H9 (cell line): ENCODE measurements at regions not wholly inside any gene's neighbourhood (a gene's known extent, or its start where the extent isn't known, plus 50 kb on each side); places are given as distances from the start of the nearest gene placed in this dataset.

Source experiments
- DNase-seq: peaks from one replicate; pipeline ENCODE4 v3.0.0-alpha.2; 2017
- H2AFZ ChIP-seq: one replicate; pipeline ENCODE4 v1.6.1; 2013; ENCODE audit warnings: mild to moderate bottlenecking, low read length, control low read depth, moderate library complexity
- H2AK5ac ChIP-seq: 2 replicates; pipeline ENCODE4 v1.6.1; 2013; ENCODE audit warnings: low read length, control low read depth, mixed read lengths; ENCODE audit not compliant: insufficient read length
- H2BK120ac ChIP-seq: one replicate; pipeline ENCODE4 v1.6.1; 2013; ENCODE audit warnings: low read depth, mild to moderate bottlenecking, low read length, control low read depth, inconsistent platforms; ENCODE audit not compliant: poor library complexity, severe bottlenecking
- H2BK12ac ChIP-seq: 2 replicates; pipeline ENCODE4 v1.6.1; 2013; ENCODE audit warnings: low read length, control low read depth, mixed read lengths, low read depth; ENCODE audit not compliant: insufficient read length
- H2BK15ac ChIP-seq: 2 replicates; pipeline ENCODE4 v1.6.1; 2013; ENCODE audit warnings: low read depth, low read length, control low read depth
- H2BK20ac ChIP-seq: one replicate; pipeline ENCODE4 v1.6.1; 2013; ENCODE audit warnings: low read depth, mild to moderate bottlenecking, low read length, control low read depth, inconsistent platforms; ENCODE audit not compliant: poor library complexity, severe bottlenecking
- H2BK5ac ChIP-seq: 2 replicates; pipeline ENCODE4 v1.6.1; 2013; ENCODE audit warnings: low read length, control low read depth, mixed read lengths; ENCODE audit not compliant: insufficient read length
- H3K14ac ChIP-seq: 2 replicates; pipeline ENCODE4 v1.6.1; 2013; ENCODE audit warnings: low read length, control low read depth; ENCODE audit not compliant: insufficient read depth
- H3K18ac ChIP-seq: 2 replicates; pipeline ENCODE4 v1.6.1; 2013; ENCODE audit warnings: low read depth, mild to moderate bottlenecking, mixed read lengths, low read length, control low read depth; ENCODE audit not compliant: insufficient read length
- H3K23ac ChIP-seq: 2 replicates; pipeline ENCODE4 v1.6.1; 2013; ENCODE audit warnings: low read length, control low read depth, mixed read lengths, low read depth; ENCODE audit not compliant: insufficient read length
- H3K23me2 ChIP-seq: 2 replicates; pipeline ENCODE4 v1.6.1; 2013; ENCODE audit warnings: low read depth, mild to moderate bottlenecking, mixed read lengths, low read length, control low read depth; ENCODE audit not compliant: insufficient read length, poor library complexity, severe bottlenecking
- H3K27ac ChIP-seq: 2 replicates; pipeline ENCODE4 v1.5.1; 2013; ENCODE audit warnings: low read length, control low read depth, mixed read lengths, low read depth; ENCODE audit not compliant: insufficient read length
- H3K27me3 ChIP-seq: 2 replicates; pipeline ENCODE4 v1.6.1; 2013; ENCODE audit warnings: low read length, control low read depth, inconsistent platforms; ENCODE audit not compliant: insufficient read depth
- H3K4ac ChIP-seq: 2 replicates; pipeline ENCODE4 v1.6.1; 2013; ENCODE audit warnings: low read depth, mild to moderate bottlenecking, control low read depth, inconsistent platforms, low read length, moderate library complexity
- H3K4me1 ChIP-seq: 2 replicates; pipeline ENCODE4 v1.6.1; 2013; ENCODE audit warnings: low read length, control low read depth, inconsistent platforms; ENCODE audit not compliant: insufficient read depth
- H3K4me2 ChIP-seq: 2 replicates; pipeline ENCODE4 v1.6.1; 2013; ENCODE audit warnings: low read length, control low read depth, mixed read lengths; ENCODE audit not compliant: insufficient read length, insufficient read depth
- H3K56ac ChIP-seq: 2 replicates; pipeline ENCODE4 v1.6.1; 2013; ENCODE audit warnings: low read depth, mild to moderate bottlenecking, mixed read lengths, low read length, control low read depth; ENCODE audit not compliant: insufficient read length
- H3K79me1 ChIP-seq: 2 replicates; pipeline ENCODE4 v1.6.1; 2013; ENCODE audit warnings: low read depth, mild to moderate bottlenecking, moderate library complexity, low read length, control low read depth, inconsistent platforms; ENCODE audit not compliant: insufficient read depth, poor library complexity, severe bottlenecking
- H3K79me2 ChIP-seq: 2 replicates; pipeline ENCODE4 v1.6.1; 2013; ENCODE audit warnings: low read length, control low read depth, inconsistent platforms; ENCODE audit not compliant: insufficient read depth
- H3K9ac ChIP-seq: 2 replicates; pipeline ENCODE4 v1.6.1; 2013; ENCODE audit warnings: low read length, control low read depth, mixed read lengths; ENCODE audit not compliant: insufficient read length; ENCODE audit errors: extremely low read depth
- H3K9me3 ChIP-seq: one replicate; pipeline ENCODE4 v1.6.1; 2013; ENCODE audit warnings: low read depth, low read length, inconsistent platforms; ENCODE audit not compliant: control insufficient read depth
- H3T11ph ChIP-seq: one replicate; pipeline ENCODE4 v1.6.1; 2013; ENCODE audit warnings: mild to moderate bottlenecking, low read length, control low read depth, inconsistent platforms
- H4K20me1 ChIP-seq: one replicate; pipeline ENCODE4 v1.6.1; 2013; ENCODE audit not compliant: control insufficient read depth, insufficient read length, insufficient read depth
- H4K5ac ChIP-seq: 2 replicates; pipeline ENCODE4 v1.6.1; 2013; ENCODE audit warnings: low read depth, mild to moderate bottlenecking, mixed read lengths, low read length, control low read depth; ENCODE audit not compliant: insufficient read length
- H4K8ac ChIP-seq: replicated peaks from 2 replicates; pipeline ENCODE4 v1.6.1; 2013; ENCODE audit warnings: low read length, control low read depth, mixed read lengths, low read depth; ENCODE audit not compliant: insufficient read length
- H4K91ac ChIP-seq: 2 replicates; pipeline ENCODE4 v1.6.1; 2013; ENCODE audit warnings: low read depth, mild to moderate bottlenecking, moderate library complexity, mixed read lengths, low read length, control low read depth; ENCODE audit not compliant: insufficient read length
- H3K27ac Mint-ChIP-seq, 3 experiments: 2 replicates in 2 of 3; 3 replicates in 1 of 3; pipeline ENCODE4 v1.8.0; 2020 to 2021; ENCODE audit warnings: mixed read lengths in 3 of 3, mild to moderate bottlenecking in 1 of 3, moderate library complexity in 1 of 3
- H3K27me3 Mint-ChIP-seq: 2 replicates; pipeline ENCODE4 v1.8.0; 2021; ENCODE audit warnings: low read depth, mild to moderate bottlenecking, moderate library complexity, mixed read lengths
- H3K36me3 Mint-ChIP-seq, 3 experiments: 2 replicates in 2 of 3; 3 replicates in 1 of 3; pipeline ENCODE4 v1.8.0; 2020 to 2021; ENCODE audit warnings: low read depth in 3 of 3, mixed read lengths in 3 of 3; ENCODE audit not compliant: insufficient read depth in 1 of 3
- H3K4me1 Mint-ChIP-seq, 2 experiments: 2 replicates each; pipeline ENCODE4 v1.8.0; 2020; ENCODE audit warnings: mixed read lengths in 2 of 2
- H3K4me3 Mint-ChIP-seq, 2 experiments: 2 replicates in 1 of 2; 3 replicates in 1 of 2; pipeline ENCODE4 v1.8.0; 2020 to 2021; ENCODE audit warnings: mild to moderate bottlenecking in 2 of 2, mixed read lengths in 2 of 2, moderate library complexity in 1 of 2
- H3K9me3 Mint-ChIP-seq, 2 experiments: 2 replicates in 1 of 2; 3 replicates in 1 of 2; pipeline ENCODE4 v1.8.0; 2020; ENCODE audit warnings: mild to moderate bottlenecking in 2 of 2, mixed read lengths in 2 of 2, moderate library complexity in 1 of 2
- WGBS: extraction: QIAGEN DNeasy Blood & Tissue Kit; methylation state at CpG from one replicate; pipeline ENCODE4 v1.1.7; 2013; ENCODE audit warnings: missing lambda C conversion rate, low lambda C conversion rate, mixed read lengths; ENCODE audit not compliant: insufficient read length; ENCODE audit errors: extremely low coverage; 5-methylcytosine and 5-hydroxymethylcytosine counted together
- TF ChIP-seq, protein P1 (sequence below): fragments of 200-600 bp; sonication (generic); conservative IDR thresholded peaks from 3 replicates; pipeline ENCODE4 v1.8.0; 2021; ENCODE audit warnings: antibody characterized with exemption, mild to moderate bottlenecking

DNA sequence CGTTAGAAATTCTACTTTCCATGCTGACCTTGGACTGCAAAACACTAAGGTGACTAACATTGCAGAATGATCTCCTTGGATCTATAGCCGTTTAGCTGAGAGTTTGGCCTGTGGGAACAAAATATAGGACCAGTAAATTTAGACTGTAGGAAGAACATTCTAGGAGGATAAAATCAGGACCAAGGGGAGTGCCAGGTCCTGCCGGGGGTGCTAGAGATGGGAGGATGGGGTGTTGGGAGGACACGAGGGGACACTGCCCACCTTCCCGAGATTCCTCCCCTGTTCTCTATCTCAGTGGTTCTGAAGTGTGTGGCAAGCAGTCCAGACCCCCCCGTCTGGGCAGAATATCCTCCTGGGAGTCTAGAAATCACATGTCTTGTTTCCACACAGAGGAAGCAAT is 445.2 kb downstream of the ZSWIM6 start:
- Mint-ChIP-seq H3K4me1 (no peaks in the 10 kb centered on the region), H3K27me3 (no peaks in the 10 kb centered on the region), H3K9me3 (no peaks in the 10 kb centered on the region), H3K4me3 (no peak overlapping the region), H3K27ac (no peak overlapping the region), H3K36me3 (no peaks in the 10 kb centered on the region; a peak in 1 of 7 replicates)
- Histone ChIP-seq H4K8ac (no peak overlapping the region), H2BK12ac (no peak overlapping the region), H3K4me2 (no peak overlapping the region), H2AFZ (no peak overlapping the region), H2BK120ac (no peak overlapping the region), H3K9ac (no peak overlapping the region), H3K4me1 (no peaks in the 10 kb centered on the region), H4K5ac (no peak overlapping the region), H3K9me3 (no peaks in the 10 kb centered on the region), H3K14ac (no peak overlapping the region), H2BK20ac (no peak overlapping the region), H3K27me3 (no peaks in the 10 kb centered on the region), H3K18ac (no peak overlapping the region), H3K27ac (no peak overlapping the region), H2AK5ac (no peak overlapping the region), H4K20me1 (no peaks in the 10 kb centered on the region), H2BK5ac (no peak overlapping the region), H2BK15ac (no peak overlapping the region), H3T11ph (no peak overlapping the region), H3K23me2 (no peaks in the 10 kb centered on the region), H3K56ac (no peak overlapping the region), H3K23ac (no peak overlapping the region), H3K4ac (no peak overlapping the region), H4K91ac (no peak overlapping the region), H3K79me1 (no peaks in the 10 kb centered on the region), H3K79me2 (no peaks in the 10 kb centered on the region)
- no CpG with 5 or more reads among the region's 6 CpGs for WGBS
- TF ChIP-seq, protein P1, sequence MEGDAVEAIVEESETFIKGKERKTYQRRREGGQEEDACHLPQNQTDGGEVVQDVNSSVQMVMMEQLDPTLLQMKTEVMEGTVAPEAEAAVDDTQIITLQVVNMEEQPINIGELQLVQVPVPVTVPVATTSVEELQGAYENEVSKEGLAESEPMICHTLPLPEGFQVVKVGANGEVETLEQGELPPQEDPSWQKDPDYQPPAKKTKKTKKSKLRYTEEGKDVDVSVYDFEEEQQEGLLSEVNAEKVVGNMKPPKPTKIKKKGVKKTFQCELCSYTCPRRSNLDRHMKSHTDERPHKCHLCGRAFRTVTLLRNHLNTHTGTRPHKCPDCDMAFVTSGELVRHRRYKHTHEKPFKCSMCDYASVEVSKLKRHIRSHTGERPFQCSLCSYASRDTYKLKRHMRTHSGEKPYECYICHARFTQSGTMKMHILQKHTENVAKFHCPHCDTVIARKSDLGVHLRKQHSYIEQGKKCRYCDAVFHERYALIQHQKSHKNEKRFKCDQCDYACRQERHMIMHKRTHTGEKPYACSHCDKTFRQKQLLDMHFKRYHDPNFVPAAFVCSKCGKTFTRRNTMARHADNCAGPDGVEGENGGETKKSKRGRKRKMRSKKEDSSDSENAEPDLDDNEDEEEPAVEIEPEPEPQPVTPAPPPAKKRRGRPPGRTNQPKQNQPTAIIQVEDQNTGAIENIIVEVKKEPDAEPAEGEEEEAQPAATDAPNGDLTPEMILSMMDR: no peak
- DNase-seq: no peak
